Activated CD4-positive, alpha-beta T cell treated with anti-CD3 and anti-CD28 coated beads for 24 hours (primary cell): ENCODE measurements at regions not wholly inside any gene's neighbourhood (a gene's known extent, or its start where the extent isn't known, plus 50 kb on each side); places are given as distances from the start of the nearest gene placed in this dataset.
"Not testable (repeated sequence)": the region's sequence is repeated elsewhere in the genome, so short reads cannot be mapped to it uniquely, and the experiment has no call there.

Experiments
- DNase-seq, 2 donors: peaks; one replicate each; pipeline ENCODE4 v3.0.0-alpha.2; 2020; ENCODE audit warnings: low read depth in 2 of 2

GRCh38 chr10:15430969-15431771 lies 60.1 kb upstream of the FAM171A1 start:
- DNase-seq, result no peak

GRCh38 chr10:15428681-15429080 lies 57.6 kb upstream of the FAM171A1 start:
- no peak for DNase-seq

- DNase-seq, result no peak
These were observed 56.8 kb upstream of the FAM171A1 start for GRCh38 chr10:15427843-15428414.

GRCh38 chr10:15426558-15426957 lies 55.5 kb upstream of the FAM171A1 start:
- DNase-seq, result no peak

- no peak for DNase-seq
These were observed 55.0 kb upstream of the FAM171A1 start for GRCh38 chr10:15426115-15426514.

GRCh38 chr10:15421875-15422274 lies 50.8 kb upstream of the FAM171A1 start:
- not testable (repeated sequence) for DNase-seq
